Choroid plexus epithelial cell (primary cell): ENCODE measurements at regions not wholly inside any gene's neighbourhood (a gene's known extent, or its start where the extent isn't known, plus 50 kb on each side); places are given as distances from the start of the nearest gene placed in this dataset.

Experiments
- DNase-seq: peaks from one replicate; pipeline ENCODE4 v3.0.0-alpha.2; 2010; ENCODE audit warnings: low read depth
- H3K4me3 ChIP-seq: 2 replicates; pipeline ENCODE4 v1.5.1; 2011; ENCODE audit warnings: low read depth, mild to moderate bottlenecking, control low read depth, low read length, moderate library complexity
- CTCF ChIP-seq: conservative IDR thresholded peaks from 2 replicates; pipeline ENCODE4 v1.5.1; 2011; ENCODE audit warnings: low read depth, mild to moderate bottlenecking, control low read depth, inconsistent platforms, low read length, moderate library complexity

GRCh38 chr2:191488135-191488534 lies 189.8 kb upstream of the NABP1 start:
- no peak for TF ChIP-seq CTCF
- no peak overlapping the region for H3K4me3 ChIP-seq
- DNase-seq: no peak

GRCh38 chr2:191489177-191489576 lies 188.8 kb upstream of the NABP1 start:
- H3K4me3 ChIP-seq: no peak overlapping the region
- TF ChIP-seq CTCF: no peak
- DNase-seq: no peak

- no peak for DNase-seq
- TF ChIP-seq CTCF: no peak
- H3K4me3 ChIP-seq: no peak overlapping the region
These were observed 181.1 kb upstream of the NABP1 start for GRCh38 chr2:191496838-191497237.

GRCh38 chr2:191497822-191498221 lies 180.1 kb upstream of the NABP1 start:
- TF ChIP-seq CTCF: no peak

GRCh38 chr2:191499050-191499449 lies 178.9 kb upstream of the NABP1 start:
- no peak for DNase-seq
- no peak for TF ChIP-seq CTCF
- H3K4me3 ChIP-seq: no peak overlapping the region

More at GRCh38 chr2:191497822-191498221, 180.1 kb upstream of the NABP1 start:
- no peak for DNase-seq
- no peak overlapping the region for H3K4me3 ChIP-seq

GRCh38 chr2:191499874-191500565 lies 177.9 kb upstream of the NABP1 start:
- DNase-seq: no peak
- no peak for TF ChIP-seq CTCF
- H3K4me3 ChIP-seq: no peak overlapping the region

- no peak for DNase-seq
- TF ChIP-seq CTCF: no peak
These were observed 177.4 kb upstream of the NABP1 start for GRCh38 chr2:191500566-191500883.

More at GRCh38 chr2:191500566-191500883, 177.4 kb upstream of the NABP1 start:
- no peak overlapping the region for H3K4me3 ChIP-seq
